GM06990 (cell line): ENCODE measurements at regions not wholly inside any gene's neighbourhood (a gene's known extent, or its start where the extent isn't known, plus 50 kb on each side); places are given as distances from the start of the nearest gene placed in this dataset.

Experiments used
- DNase-seq: peaks from one replicate; pipeline ENCODE4 v3.0.0-alpha.2; 2011; ENCODE audit not compliant: insufficient read length; ENCODE audit errors: extremely low read depth
- H3K27me3 ChIP-seq: replicated peaks from 2 replicates; pipeline ENCODE4 v1.6.0; 2011; ENCODE audit warnings: low read length; ENCODE audit not compliant: control insufficient read depth, insufficient read depth
- H3K36me3 ChIP-seq: 2 replicates; pipeline ENCODE4 v1.5.1; 2011; ENCODE audit warnings: low read length; ENCODE audit not compliant: control insufficient read depth, insufficient read depth
- H3K4me3 ChIP-seq: replicated peaks from 2 replicates; pipeline ENCODE4 v1.5.1; 2011; ENCODE audit warnings: low read depth, mild to moderate bottlenecking, control low read depth, low read length
- TF ChIP-seq, protein P1 (sequence below): IDR thresholded peaks from 2 replicates; pipeline ENCODE4 v1.5.1; 2011; ENCODE audit warnings: low read length, control low read depth, mild to moderate bottlenecking, inconsistent platforms; ENCODE audit not compliant: insufficient read depth, poor library complexity, severe bottlenecking

DNA sequence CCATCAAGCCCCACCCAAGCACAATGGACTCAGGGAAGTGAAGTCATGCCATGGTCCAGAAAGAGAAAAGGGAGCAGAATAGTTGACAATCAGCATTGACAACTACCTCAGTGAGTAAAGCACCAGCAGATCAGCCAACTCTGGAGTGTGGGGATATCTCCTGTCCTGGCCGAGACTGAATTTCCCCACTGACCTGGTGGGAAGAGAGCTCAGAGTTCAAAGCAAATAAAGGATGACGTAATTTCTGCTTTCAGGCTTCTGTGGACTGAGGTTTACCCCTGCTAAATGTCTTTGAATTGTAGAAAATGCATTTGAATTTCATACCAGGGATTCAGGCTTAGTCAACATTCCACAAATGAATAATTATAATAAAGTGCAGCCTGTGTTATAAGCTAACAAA lies 152.9 kb downstream of the CBLN1 start:
- TF ChIP-seq, protein P1, sequence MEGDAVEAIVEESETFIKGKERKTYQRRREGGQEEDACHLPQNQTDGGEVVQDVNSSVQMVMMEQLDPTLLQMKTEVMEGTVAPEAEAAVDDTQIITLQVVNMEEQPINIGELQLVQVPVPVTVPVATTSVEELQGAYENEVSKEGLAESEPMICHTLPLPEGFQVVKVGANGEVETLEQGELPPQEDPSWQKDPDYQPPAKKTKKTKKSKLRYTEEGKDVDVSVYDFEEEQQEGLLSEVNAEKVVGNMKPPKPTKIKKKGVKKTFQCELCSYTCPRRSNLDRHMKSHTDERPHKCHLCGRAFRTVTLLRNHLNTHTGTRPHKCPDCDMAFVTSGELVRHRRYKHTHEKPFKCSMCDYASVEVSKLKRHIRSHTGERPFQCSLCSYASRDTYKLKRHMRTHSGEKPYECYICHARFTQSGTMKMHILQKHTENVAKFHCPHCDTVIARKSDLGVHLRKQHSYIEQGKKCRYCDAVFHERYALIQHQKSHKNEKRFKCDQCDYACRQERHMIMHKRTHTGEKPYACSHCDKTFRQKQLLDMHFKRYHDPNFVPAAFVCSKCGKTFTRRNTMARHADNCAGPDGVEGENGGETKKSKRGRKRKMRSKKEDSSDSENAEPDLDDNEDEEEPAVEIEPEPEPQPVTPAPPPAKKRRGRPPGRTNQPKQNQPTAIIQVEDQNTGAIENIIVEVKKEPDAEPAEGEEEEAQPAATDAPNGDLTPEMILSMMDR = no peak
- Histone ChIP-seq H3K27me3 (no peaks in the 10 kb centered on the region), H3K36me3 (no peaks in the 10 kb centered on the region), H3K4me3 (no peak overlapping the region)
- no peak for DNase-seq

DNA sequence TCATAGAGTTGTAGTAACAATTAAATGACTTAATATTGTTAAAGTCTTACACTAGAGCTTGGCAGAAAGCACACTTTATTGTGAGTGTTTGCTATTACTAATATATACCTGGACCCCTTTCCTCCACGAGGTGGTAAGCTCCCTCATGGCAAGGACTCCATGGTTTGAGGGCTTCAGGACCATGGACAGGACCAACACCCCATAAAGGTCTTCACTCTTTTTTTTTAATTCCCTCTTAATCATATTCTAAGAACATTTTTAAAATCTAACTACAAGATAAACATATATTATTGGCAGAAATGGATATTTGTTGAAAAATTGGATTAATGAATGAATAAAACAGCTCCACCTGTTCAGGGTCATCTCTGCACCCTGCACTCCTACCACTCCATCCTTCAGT lies 154.5 kb downstream of the CBLN1 start:
- no peaks in the 10 kb centered on the region for H3K27me3 ChIP-seq
- no peaks in the 10 kb centered on the region for H3K36me3 ChIP-seq
- TF ChIP-seq, protein P1 = no peak
- DNase-seq = no peak
- no peak overlapping the region for H3K4me3 ChIP-seq

DNA sequence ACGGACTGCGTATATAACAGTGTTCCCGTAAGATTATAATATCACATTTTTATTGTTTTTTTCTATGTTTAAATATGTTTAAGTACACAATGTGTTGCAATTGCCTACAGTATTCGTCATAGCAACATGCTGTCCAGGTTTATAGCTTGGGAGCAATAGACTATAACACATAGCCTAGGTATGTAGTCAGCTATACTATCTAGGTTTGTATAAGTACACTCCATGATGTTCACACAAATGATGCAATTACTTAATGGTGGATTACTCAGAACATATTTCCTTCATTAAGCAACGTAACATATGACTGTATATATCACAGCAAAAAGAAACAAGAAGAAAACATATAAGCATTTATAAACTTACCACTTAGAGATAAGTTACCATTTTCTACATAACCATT lies 160.0 kb downstream of the CBLN1 start:
- Histone ChIP-seq H3K27me3 (no peaks in the 10 kb centered on the region), H3K36me3 (no peaks in the 10 kb centered on the region), H3K4me3 (no peak overlapping the region)
- no peak for DNase-seq
- TF ChIP-seq, protein P1 = no peak

DNA sequence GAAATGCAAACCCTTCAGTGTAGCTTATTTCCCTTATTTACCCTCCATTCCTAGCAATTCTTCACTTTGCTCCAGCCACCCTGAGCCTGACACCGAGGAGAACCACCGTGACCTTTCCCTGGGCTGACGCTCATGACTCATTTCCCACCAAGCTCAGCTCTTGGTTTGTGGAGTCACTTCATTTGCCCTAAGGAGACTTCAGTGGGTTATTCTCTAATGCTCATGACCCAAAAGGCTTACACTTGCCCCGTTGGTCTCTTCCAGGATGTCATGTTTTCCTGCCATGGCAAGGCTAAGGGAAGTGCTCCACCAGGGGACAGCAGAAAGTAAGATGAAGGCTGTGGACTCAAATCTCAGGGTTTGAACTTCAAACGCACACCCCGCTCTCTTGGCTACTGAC lies 161.0 kb downstream of the CBLN1 start:
- Histone ChIP-seq H3K27me3 (no peaks in the 10 kb centered on the region), H3K36me3 (no peaks in the 10 kb centered on the region), H3K4me3 (no peak overlapping the region)
- DNase-seq = no peak
- TF ChIP-seq, protein P1 = no peak

DNA sequence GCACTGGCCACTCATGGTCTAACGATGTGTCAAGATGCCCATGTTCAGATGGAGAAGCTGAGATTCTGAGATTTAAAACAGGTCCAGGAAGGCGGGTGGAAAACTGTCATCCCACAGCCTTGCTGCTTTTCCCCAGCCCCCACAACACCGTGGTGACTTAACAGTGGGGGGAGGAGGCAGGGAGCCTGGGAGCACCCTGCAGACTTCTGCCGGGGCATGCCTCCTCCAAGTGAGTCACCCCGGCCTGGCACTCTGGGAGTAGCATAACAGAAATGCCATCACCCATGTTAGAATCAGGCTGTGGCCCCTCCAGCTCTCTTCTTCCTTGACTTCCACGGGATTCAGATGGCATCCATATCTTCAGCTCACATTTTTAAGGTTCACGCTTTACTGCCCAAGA lies 164.8 kb downstream of the CBLN1 start:
- H3K36me3 ChIP-seq = no peaks in the 10 kb centered on the region
- DNase-seq = no peak
- TF ChIP-seq, protein P1 = no peak
- no peak overlapping the region for H3K4me3 ChIP-seq
- H3K27me3 ChIP-seq = 0 out of 2 replicates have a peak, but pooled peaks cover 1% of the 10 kb centered on the region

DNA sequence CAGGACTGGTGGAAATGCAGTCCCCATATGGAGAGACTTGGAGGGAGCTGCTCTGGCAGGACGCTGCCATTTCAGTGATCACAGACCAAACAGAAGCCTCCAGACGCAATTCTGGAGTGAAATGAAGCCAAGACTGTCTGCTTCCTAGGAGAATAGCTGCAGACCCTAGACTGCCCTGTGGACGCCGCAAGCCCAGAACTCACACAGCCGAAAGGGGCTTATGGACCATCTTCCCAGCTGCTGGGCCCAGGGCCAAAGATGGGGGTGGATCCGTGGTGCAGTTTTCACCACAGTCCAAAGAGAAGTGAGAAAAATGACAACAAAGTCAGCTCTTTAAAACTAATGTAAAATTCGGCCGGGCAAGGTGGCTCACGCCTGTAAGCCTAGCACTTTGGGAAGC lies 165.7 kb downstream of the CBLN1 start:
- Histone ChIP-seq H3K4me3 (no peak overlapping the region), H3K27me3 (0 out of 2 replicates have a peak, but pooled peaks cover 1% of the 10 kb centered on the region), H3K36me3 (no peaks in the 10 kb centered on the region)
- no peak for DNase-seq
- TF ChIP-seq, protein P1 = no peak
